HepG2 (cell line): ENCODE measurements at regions not wholly inside any gene's neighbourhood (a gene's known extent, or its start where the extent isn't known, plus 50 kb on each side); places are given as distances from the start of the nearest gene placed in this dataset.

Experiments used
- ATAC-seq: fragments of 200-7000 bp; cut with Tn5 transposase; 3 replicates; pipeline ENCODE4 v1.9.1; 2020; ENCODE audit warnings: mild to moderate bottlenecking, moderate library complexity
- BruUV-seq: library from RNA; stranded (reverse); fragments of 400-500 nt; replicated peaks from 2 replicates; lab custom pipeline; 2021; lab: Mats Ljungman, UMichigan
- CTCF ChIA-PET: fragments of 300-600 bp; formaldehyde crosslinking; extraction: SDS; loops from one replicate; lab custom pipeline; 2021; ENCODE audit warnings: low total read pairs, inconsistent platforms, low intra/inter-chr PET ratio; lab: Yijun Ruan, JAX
- POLR2A ChIA-PET: fragments of 350-600 bp; sonication (Branson Sonifier 250); formaldehyde crosslinking; loops from one replicate; lab custom pipeline; 2020; ENCODE audit warnings: antibody characterized with exemption, inconsistent platforms; lab: Yijun Ruan, JAX
- DNase-seq: peaks from one replicate; pipeline ENCODE4 v3.0.0-alpha.2; 2015; ENCODE audit warnings: low spot score
- FAIRE-seq: peaks from 3 replicates; lab custom pipeline; 2011; peaks lifted over from hg19 to GRCh38; lab: Jason Lieb, UNC
- H2AFZ ChIP-seq: one replicate; pipeline ENCODE4 v1.6.1; 2011; ENCODE audit warnings: low read length, inconsistent platforms
- H3K27ac ChIP-seq: fragments of 300-600 bp; 3 replicates; pipeline ENCODE4 v1.8.0; 2011; ENCODE audit warnings: mixed run types, mild to moderate bottlenecking, mixed read lengths, low read length, inconsistent platforms; ENCODE audit not compliant: insufficient read depth; ENCODE audit errors: extremely low read length
- H3K27me3 ChIP-seq, 2 experiments: fragments of 200-600 bp in 1 of 2; 2 replicates in 1 of 2; 3 replicates in 1 of 2; pipeline versions ENCODE4 v1.6.0 to v1.8.0; 2011; ENCODE audit warnings: low read length in 2 of 2, mild to moderate bottlenecking in 2 of 2, moderate library complexity in 2 of 2, inconsistent platforms in 1 of 2; ENCODE audit not compliant: insufficient read depth in 2 of 2, control insufficient read depth in 1 of 2
- H3K36me3 ChIP-seq, 2 experiments: fragments of 200-600 bp in 1 of 2; replicated peaks in 1 of 2; 2 replicates in 1 of 2; 3 replicates in 1 of 2; pipeline versions ENCODE4 v1.5.1 to v1.8.0; 2011; ENCODE audit warnings: low read length in 2 of 2, inconsistent platforms in 1 of 2; ENCODE audit not compliant: insufficient read depth in 2 of 2, control insufficient read depth in 1 of 2
- H3K4me1 ChIP-seq: 2 replicates; pipeline ENCODE4 v1.5.1; 2012; ENCODE audit warnings: low read length, inconsistent platforms; ENCODE audit not compliant: insufficient read depth
- H3K4me2 ChIP-seq: 2 replicates; pipeline ENCODE4 v1.6.0; 2011; ENCODE audit warnings: low read depth, low read length, inconsistent platforms
- H3K4me3 ChIP-seq, 3 experiments: fragments of 200-600 bp in 1 of 3; sonication (generic), shearing (Covaris generic) in 1 of 3; replicated peaks in 1 of 3; 2 replicates each; pipeline ENCODE4 v1.5.1; 2011 to 2016; ENCODE audit warnings: low read length in 3 of 3, inconsistent platforms in 2 of 3, low read depth in 2 of 3, mild to moderate bottlenecking in 2 of 3, control low read depth in 1 of 3, mixed read lengths in 1 of 3; ENCODE audit not compliant: insufficient read depth in 1 of 3
- H3K79me2 ChIP-seq: one replicate; pipeline ENCODE4 v1.6.1; 2011; ENCODE audit warnings: low read length, inconsistent platforms; ENCODE audit not compliant: insufficient read depth
- H3K9ac ChIP-seq: 2 replicates; pipeline ENCODE4 v1.6.0; 2011; ENCODE audit warnings: mild to moderate bottlenecking, low read depth, low read length, inconsistent platforms; ENCODE audit not compliant: insufficient read depth
- H3K9me3 ChIP-seq: 2 replicates; pipeline ENCODE4 v1.5.1; 2012; ENCODE audit warnings: mild to moderate bottlenecking, low read length
- H4K20me1 ChIP-seq: 2 replicates; pipeline ENCODE4 v1.6.0; 2011; ENCODE audit warnings: inconsistent platforms, mild to moderate bottlenecking, low read length, moderate library complexity; ENCODE audit not compliant: insufficient read depth
- BATF2 ChIP-seq: sonication (generic); formaldehyde crosslinking; IDR thresholded peaks from 2 replicates; pipeline ENCODE4 v1.8.0; 2022; ENCODE audit warnings: mild to moderate bottlenecking, missing genetic modification reagents, moderate library complexity
- HINFP ChIP-seq: sonication (generic); formaldehyde crosslinking; IDR thresholded peaks from 2 replicates; pipeline ENCODE4 v1.4.0; 2020; ENCODE audit warnings: low read depth, mild to moderate bottlenecking, missing genetic modification reagents
- IRF2 ChIP-seq: IDR thresholded peaks from 2 replicates; pipeline ENCODE4 v1.6.1; 2018; ENCODE audit warnings: missing genetic modification reagents, missing compliant biosample characterization
- JDP2 ChIP-seq: sonication (generic); formaldehyde crosslinking; IDR thresholded peaks from 2 replicates; pipeline ENCODE4 v1.8.1; 2022; ENCODE audit warnings: missing genetic modification reagents, borderline replicate concordance
- KDM4B ChIP-seq: sonication (generic); formaldehyde crosslinking; IDR thresholded peaks from 2 replicates; pipeline ENCODE4 v1.4.0; 2020; ENCODE audit warnings: missing genetic modification reagents
- MEIS2 ChIP-seq: sonication (generic); formaldehyde crosslinking; IDR thresholded peaks from 2 replicates; pipeline ENCODE4 v1.9.0; 2021; ENCODE audit warnings: mild to moderate bottlenecking, missing genetic modification reagents
- NFKBIZ ChIP-seq: IDR thresholded peaks from 2 replicates; pipeline ENCODE4 v1.6.1; 2018; ENCODE audit warnings: missing genetic modification reagents, missing compliant biosample characterization
- NONO ChIP-seq, 2 experiments: fragments of 450-650 bp in 1 of 2; sonication (generic) in 1 of 2; formaldehyde crosslinking in 1 of 2; IDR thresholded peaks in 1 of 2; conservative IDR thresholded peaks in 1 of 2; 2 replicates each; pipeline versions ENCODE4 v1.6.1 to v1.8.0; 2017 to 2022; ENCODE audit warnings: mild to moderate bottlenecking in 1 of 2, missing genetic modification reagents in 1 of 2, moderate library complexity in 1 of 2
- PATZ1 ChIP-seq: sonication (generic); formaldehyde crosslinking; IDR thresholded peaks from 2 replicates; pipeline ENCODE4 v1.4.0; 2020; ENCODE audit warnings: missing genetic modification reagents
- POLR2AphosphoS5 ChIP-seq: IDR thresholded peaks from 2 replicates; pipeline ENCODE4 v1.6.1; 2012; ENCODE audit warnings: low read depth, low read length
- ZKSCAN8 ChIP-seq: IDR thresholded peaks from 2 replicates; pipeline ENCODE4 v1.6.1; 2016; ENCODE audit warnings: borderline replicate concordance, missing genetic modification reagents, missing compliant biosample characterization
- WGBS: methylation state at CpG from one replicate; pipeline ENCODE4 v1.1.6; 2017; ENCODE audit warnings: low lambda C conversion rate; 5-methylcytosine and 5-hydroxymethylcytosine counted together
- in situ Hi-C: cut with HindIII; loops from 2 replicates; pipeline ENCODE4 v1.10.0; 2017; ENCODE audit warnings: low pct_unique_long_range_greater_than_20kb; ENCODE audit not compliant: extremely low pct_ligation_motif_present
- intact Hi-C: fragments of 100-400 bp; cut with micrococcal nuclease; formaldehyde crosslinking; loops from one replicate; pipeline ENCODE4 v1.10.0; 2022; ENCODE audit not compliant: unreplicated experiment

GRCh38 chr20:60201198-60201835, 243.1 kb downstream of the CDH26 start:
- H4K20me1 ChIP-seq, result no peaks in the 10 kb centered on the region
- 23% methylated on average over 2 of the region's 2 CpGs for WGBS
- H2AFZ ChIP-seq, result no peak overlapping the region
- no TSS peak for BruUV-seq
- intact Hi-C loops (no loop called here), in situ Hi-C loops (no loop called here)
- H3K4me1 ChIP-seq, result no peaks in the 10 kb centered on the region
- H3K27ac ChIP-seq, result no peak overlapping the region
- no peak overlapping the region for H3K9ac ChIP-seq
- ChIA-PET CTCF (no interaction called here), POLR2A (no interaction called here)
- ATAC-seq, result no peak
- FAIRE-seq, result no peak
- H3K27me3 ChIP-seq, result no peaks in the 10 kb centered on the region; a peak in 1 of 5 replicates
- peaks cover 42% of the 10 kb centered on the region for H3K9me3 ChIP-seq
- H3K4me2 ChIP-seq, result no peak overlapping the region
- no peak for DNase-seq
- no peak overlapping the region for H3K4me3 ChIP-seq
- H3K36me3 ChIP-seq, result no peaks in the 10 kb centered on the region
- H3K79me2 ChIP-seq, result no peaks in the 10 kb centered on the region
- TF ChIP-seq PATZ1 (CRISPR knock-in tag) (no peak), KDM4B (no peak), NFKBIZ (CRISPR knock-in tag) (no peak), ZKSCAN8 (no peak), BATF2 (CRISPR knock-in tag) (no peak), POLR2AphosphoS5 (no peak)

- peaks cover 35% of the 10 kb centered on the region for H3K9me3 ChIP-seq
- no peak overlapping the region for H2AFZ ChIP-seq
- in situ Hi-C loops, result no loop called here
- WGBS, result 0% methylated on average over 4 of the region's 5 CpGs
- ChIA-PET CTCF (no interaction called here), POLR2A (no interaction called here)
- H3K36me3 ChIP-seq, result no peaks in the 10 kb centered on the region
- H3K4me1 ChIP-seq, result no peaks in the 10 kb centered on the region
- no peak overlapping the region for H3K4me2 ChIP-seq
- H3K79me2 ChIP-seq, result no peaks in the 10 kb centered on the region
- H3K9ac ChIP-seq, result no peak overlapping the region
- DNase-seq (no peak), FAIRE-seq (no peak), ATAC-seq (no peak)
- H3K4me3 ChIP-seq, result no peak overlapping the region
- intact Hi-C loops, result no loop called here
- H4K20me1 ChIP-seq, result no peaks in the 10 kb centered on the region
- BruUV-seq, result no TSS peak
- no peaks in the 10 kb centered on the region; a peak in 1 of 5 replicates for H3K27me3 ChIP-seq
- H3K27ac ChIP-seq, result no peak overlapping the region
- TF ChIP-seq HINFP (CRISPR knock-in tag), result no peak
- TF ChIP-seq MEIS2 (CRISPR knock-in tag), result no peak
- TF ChIP-seq JDP2 (CRISPR knock-in tag), result no peak
- no peak for TF ChIP-seq IRF2 (CRISPR knock-in tag)
- TF ChIP-seq KDM4B, result no peak
- TF ChIP-seq NONO (IDR thresholded peaks at IDR 0.05), result no peak
- TF ChIP-seq NONO (CRISPR knock-in tag; conservative IDR thresholded peaks at IDR 0.05), result no peak
- TF ChIP-seq POLR2AphosphoS5, result no peak
- TF ChIP-seq PATZ1 (CRISPR knock-in tag), result no peak
Measured at GRCh38 chr20:60202046-60202445, 243.8 kb downstream of the CDH26 start.
